ENCODE measurements at regions not wholly inside any gene's neighbourhood (a gene's known extent, or its start where the extent isn't known, plus 50 kb on each side); places are given as distances from the start of the nearest gene placed in this dataset.
A peak's percentile ranks its signal among the peaks of the same experiment; 100 is the strongest.

DNA sequence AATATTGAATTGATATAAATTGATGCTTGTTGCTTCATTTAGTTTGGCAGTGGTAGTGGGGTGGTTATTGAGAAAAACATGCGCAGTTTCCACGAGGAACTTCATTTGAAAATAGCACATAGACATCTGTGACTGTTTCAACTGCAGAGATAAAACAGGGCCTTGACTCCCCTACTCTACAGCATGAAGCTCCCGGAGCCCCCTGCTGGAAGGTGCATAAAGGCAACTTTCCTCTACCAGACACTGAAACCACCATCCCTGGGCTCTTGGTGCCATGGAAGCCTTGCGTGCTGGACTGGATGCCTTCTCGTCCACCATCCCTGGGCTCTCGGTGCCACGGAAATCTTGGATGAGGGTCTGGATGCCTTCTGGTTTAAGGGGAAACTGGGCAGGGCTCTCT lies 195.9 kb downstream of the CSNK2A3 start:
- no peak overlapping the region for H3K27ac ChIP-seq (replicated peaks in 1 of 4)
- intact Hi-C loops (cut with DNase I) = no loop called here
- H3K9me3 ChIP-seq = no peaks in the 10 kb centered on the region
- H3K4me3 ChIP-seq = no peak overlapping the region
- no peak for TF ChIP-seq POLR2A (IDR thresholded peaks at IDR 0.05; ENCODE audit: low read depth)
- TF ChIP-seq CTCF (IDR thresholded peaks at IDR 0.05) = peak; percentile 33 to 47 (median 39)
- H3K27me3 ChIP-seq = no peaks in the 10 kb centered on the region
- WGBS = 83% methylated on average over 7 of the region's 7 CpGs
- no peaks in the 10 kb centered on the region for H3K4me1 ChIP-seq
- DNase-seq (ENCODE audit: extremely low spot score) = peak; percentile 45
- H3K36me3 ChIP-seq = no peaks in the 10 kb centered on the region

- TF ChIP-seq POLR2AphosphoS5 (IDR thresholded peaks at IDR 0.05) (no peak), EP300 (IDR thresholded peaks at IDR 0.05) (no peak), CTCF (IDR thresholded peaks at IDR 0.05) (peak in 1 of 3 experiments; percentile 29), POLR2A (IDR thresholded peaks at IDR 0.05; ENCODE audit: low read depth) (no peak)
- no peak overlapping the region for H3K27ac ChIP-seq (replicated peaks in 1 of 4)
- peak; percentile 89 for DNase-seq (ENCODE audit: extremely low spot score)
- WGBS = 75% methylated on average over 28 of the region's 33 CpGs
- H3K36me3 ChIP-seq = no peaks in the 10 kb centered on the region
- H3K4me3 ChIP-seq = no peak overlapping the region
- no peaks in the 10 kb centered on the region for H3K9me3 ChIP-seq
- no peaks in the 10 kb centered on the region for H3K4me1 ChIP-seq
- H3K27me3 ChIP-seq = no peaks in the 10 kb centered on the region
- intact Hi-C loops (cut with DNase I) = no loop called here
Observed at GRCh38 chr11:11155962-11156815, 196.9 kb downstream of the CSNK2A3 start.

- Histone ChIP-seq H3K27me3 (no peaks in the 10 kb centered on the region), H3K9me3 (no peaks in the 10 kb centered on the region), H3K4me3 (no peak overlapping the region), H3K27ac (replicated peaks in 1 of 4) (no peak overlapping the region), H3K36me3 (no peaks in the 10 kb centered on the region), H3K4me1 (peaks cover 9 to 24% (median 20%) of the 10 kb centered on the region in 4 donors)
- TF ChIP-seq POLR2AphosphoS5 (IDR thresholded peaks at IDR 0.05) = no peak
- TF ChIP-seq EP300 (IDR thresholded peaks at IDR 0.05) = no peak
- TF ChIP-seq POLR2A (IDR thresholded peaks at IDR 0.05; ENCODE audit: low read depth) = no peak
- peak; percentile 88 for DNase-seq (ENCODE audit: extremely low spot score)
- WGBS = 97% methylated on average over 4 of the region's 4 CpGs
- intact Hi-C loops (cut with DNase I) = no loop called here
Observed at GRCh38 chr11:11152877-11153276, 200.2 kb downstream of the CSNK2A3 start.

- Histone ChIP-seq H3K27ac (replicated peaks in 1 of 4) (peak overlapping the region in 2 of 4 donors; percentile 69 to 82), H3K27me3 (no peaks in the 10 kb centered on the region), H3K36me3 (no peaks in the 10 kb centered on the region), H3K9me3 (peaks cover 0 to 6% (median 2%) of the 10 kb centered on the region in 4 donors), H3K4me3 (no peak overlapping the region), H3K4me1 (peaks cover 16 to 37% (median 31%) of the 10 kb centered on the region in 4 donors)
- peak; percentile 80 for DNase-seq (ENCODE audit: extremely low spot score)
- intact Hi-C loops (cut with DNase I) = loop anchor here (5.0 kb wide), 1 partner anchor 113 kb away; no protein-coding TSS in a partner anchor
- no peak for TF ChIP-seq POLR2A (IDR thresholded peaks at IDR 0.05; ENCODE audit: low read depth)
- no peak for TF ChIP-seq POLR2AphosphoS5 (IDR thresholded peaks at IDR 0.05)
- TF ChIP-seq CTCF (IDR thresholded peaks at IDR 0.05) = no peak
- no peak for TF ChIP-seq EP300 (IDR thresholded peaks at IDR 0.05)
- 90% methylated on average over 7 of the region's 8 CpGs for WGBS
Observed at GRCh38 chr11:11149671-11150459, 203.2 kb downstream of the CSNK2A3 start.

GRCh38 chr11:11148596-11148995 lies 204.5 kb downstream of the CSNK2A3 start:
- Histone ChIP-seq H3K36me3 (no peaks in the 10 kb centered on the region), H3K9me3 (peaks cover 0 to 6% (median 2%) of the 10 kb centered on the region in 4 donors), H3K27me3 (no peaks in the 10 kb centered on the region), H3K27ac (replicated peaks in 1 of 4) (peak overlapping the region; percentile 69 to 83 (median 82)), H3K4me3 (no peak overlapping the region), H3K4me1 (peaks cover 16 to 41% (median 33%) of the 10 kb centered on the region in 4 donors)
- TF ChIP-seq CTCF (IDR thresholded peaks at IDR 0.05) (no peak), POLR2AphosphoS5 (IDR thresholded peaks at IDR 0.05) (no peak), POLR2A (IDR thresholded peaks at IDR 0.05; ENCODE audit: low read depth) (no peak), EP300 (IDR thresholded peaks at IDR 0.05) (no peak)
- intact Hi-C loops (cut with DNase I) = loop anchor here (5.0 kb wide), 1 partner anchor 111 kb away; no protein-coding TSS in a partner anchor
- DNase-seq (ENCODE audit: extremely low spot score) = peak; percentile 77
- 70% methylated on average over 4 of the region's 4 CpGs for WGBS

All from esophagus muscularis mucosa (tissue), 4 donors.